ENCODE measurements at regions not wholly inside any gene's neighbourhood (a gene's known extent, or its start where the extent isn't known, plus 50 kb on each side); places are given as distances from the start of the nearest gene placed in this dataset.
A peak's percentile ranks its signal among the peaks of the same experiment; 100 is the strongest.

GRCh38 chrX:121160987-121161386 lies 113.6 kb downstream of the GLUD2 start:
- H3K9ac ChIP-seq (ENCODE audit: control insufficient read depth, insufficient read depth, low read length): peak overlapping the region; percentile 7; the same call in 1 of the 2 replicates
- intact Hi-C loops (cut with micrococcal nuclease; ENCODE audit: unreplicated experiment): no loop called here
- TF ChIP-seq, protein P1, sequence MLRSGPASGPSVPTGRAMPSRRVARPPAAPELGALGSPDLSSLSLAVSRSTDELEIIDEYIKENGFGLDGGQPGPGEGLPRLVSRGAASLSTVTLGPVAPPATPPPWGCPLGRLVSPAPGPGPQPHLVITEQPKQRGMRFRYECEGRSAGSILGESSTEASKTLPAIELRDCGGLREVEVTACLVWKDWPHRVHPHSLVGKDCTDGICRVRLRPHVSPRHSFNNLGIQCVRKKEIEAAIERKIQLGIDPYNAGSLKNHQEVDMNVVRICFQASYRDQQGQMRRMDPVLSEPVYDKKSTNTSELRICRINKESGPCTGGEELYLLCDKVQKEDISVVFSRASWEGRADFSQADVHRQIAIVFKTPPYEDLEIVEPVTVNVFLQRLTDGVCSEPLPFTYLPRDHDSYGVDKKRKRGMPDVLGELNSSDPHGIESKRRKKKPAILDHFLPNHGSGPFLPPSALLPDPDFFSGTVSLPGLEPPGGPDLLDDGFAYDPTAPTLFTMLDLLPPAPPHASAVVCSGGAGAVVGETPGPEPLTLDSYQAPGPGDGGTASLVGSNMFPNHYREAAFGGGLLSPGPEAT (IDR thresholded peaks at IDR 0.05; ENCODE audit: low read depth): 0 out of 2 replicates have a peak, but pooled peaks have one; percentile 26
- no peak for TF ChIP-seq BACH1 (IDR thresholded peaks at IDR 0.05; ENCODE audit: borderline replicate concordance)
- TF ChIP-seq, protein P2, sequence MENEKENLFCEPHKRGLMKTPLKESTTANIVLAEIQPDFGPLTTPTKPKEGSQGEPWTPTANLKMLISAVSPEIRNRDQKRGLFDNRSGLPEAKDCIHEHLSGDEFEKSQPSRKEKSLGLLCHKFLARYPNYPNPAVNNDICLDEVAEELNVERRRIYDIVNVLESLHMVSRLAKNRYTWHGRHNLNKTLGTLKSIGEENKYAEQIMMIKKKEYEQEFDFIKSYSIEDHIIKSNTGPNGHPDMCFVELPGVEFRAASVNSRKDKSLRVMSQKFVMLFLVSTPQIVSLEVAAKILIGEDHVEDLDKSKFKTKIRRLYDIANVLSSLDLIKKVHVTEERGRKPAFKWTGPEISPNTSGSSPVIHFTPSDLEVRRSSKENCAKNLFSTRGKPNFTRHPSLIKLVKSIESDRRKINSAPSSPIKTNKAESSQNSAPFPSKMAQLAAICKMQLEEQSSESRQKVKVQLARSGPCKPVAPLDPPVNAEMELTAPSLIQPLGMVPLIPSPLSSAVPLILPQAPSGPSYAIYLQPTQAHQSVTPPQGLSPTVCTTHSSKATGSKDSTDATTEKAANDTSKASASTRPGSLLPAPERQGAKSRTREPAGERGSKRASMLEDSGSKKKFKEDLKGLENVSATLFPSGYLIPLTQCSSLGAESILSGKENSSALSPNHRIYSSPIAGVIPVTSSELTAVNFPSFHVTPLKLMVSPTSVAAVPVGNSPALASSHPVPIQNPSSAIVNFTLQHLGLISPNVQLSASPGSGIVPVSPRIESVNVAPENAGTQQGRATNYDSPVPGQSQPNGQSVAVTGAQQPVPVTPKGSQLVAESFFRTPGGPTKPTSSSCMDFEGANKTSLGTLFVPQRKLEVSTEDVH (IDR thresholded peaks at IDR 0.05; ENCODE audit: low read depth, partially characterized antibody): no peak
- TF ChIP-seq, protein P3, sequence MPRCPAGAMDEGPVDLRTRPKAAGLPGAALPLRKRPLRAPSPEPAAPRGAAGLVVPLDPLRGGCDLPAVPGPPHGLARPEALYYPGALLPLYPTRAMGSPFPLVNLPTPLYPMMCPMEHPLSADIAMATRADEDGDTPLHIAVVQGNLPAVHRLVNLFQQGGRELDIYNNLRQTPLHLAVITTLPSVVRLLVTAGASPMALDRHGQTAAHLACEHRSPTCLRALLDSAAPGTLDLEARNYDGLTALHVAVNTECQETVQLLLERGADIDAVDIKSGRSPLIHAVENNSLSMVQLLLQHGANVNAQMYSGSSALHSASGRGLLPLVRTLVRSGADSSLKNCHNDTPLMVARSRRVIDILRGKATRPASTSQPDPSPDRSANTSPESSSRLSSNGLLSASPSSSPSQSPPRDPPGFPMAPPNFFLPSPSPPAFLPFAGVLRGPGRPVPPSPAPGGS (IDR thresholded peaks at IDR 0.05; ENCODE audit: borderline replicate concordance, insufficient read depth, low read depth, low read length, poor library complexity, severe bottlenecking): no peak
- TF ChIP-seq RCOR1 (conservative IDR thresholded peaks at IDR 0.05; ENCODE audit: low read depth, low read length): no peak
- TF ChIP-seq, protein P4, sequence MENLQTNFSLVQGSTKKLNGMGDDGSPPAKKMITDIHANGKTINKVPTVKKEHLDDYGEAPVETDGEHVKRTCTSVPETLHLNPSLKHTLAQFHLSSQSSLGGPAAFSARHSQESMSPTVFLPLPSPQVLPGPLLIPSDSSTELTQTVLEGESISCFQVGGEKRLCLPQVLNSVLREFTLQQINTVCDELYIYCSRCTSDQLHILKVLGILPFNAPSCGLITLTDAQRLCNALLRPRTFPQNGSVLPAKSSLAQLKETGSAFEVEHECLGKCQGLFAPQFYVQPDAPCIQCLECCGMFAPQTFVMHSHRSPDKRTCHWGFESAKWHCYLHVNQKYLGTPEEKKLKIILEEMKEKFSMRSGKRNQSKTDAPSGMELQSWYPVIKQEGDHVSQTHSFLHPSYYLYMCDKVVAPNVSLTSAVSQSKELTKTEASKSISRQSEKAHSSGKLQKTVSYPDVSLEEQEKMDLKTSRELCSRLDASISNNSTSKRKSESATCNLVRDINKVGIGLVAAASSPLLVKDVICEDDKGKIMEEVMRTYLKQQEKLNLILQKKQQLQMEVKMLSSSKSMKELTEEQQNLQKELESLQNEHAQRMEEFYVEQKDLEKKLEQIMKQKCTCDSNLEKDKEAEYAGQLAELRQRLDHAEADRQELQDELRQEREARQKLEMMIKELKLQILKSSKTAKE (IDR thresholded peaks at IDR 0.05; ENCODE audit: low read depth, poor library complexity, severe bottlenecking): no peak
- TF ChIP-seq ATF7 (IDR thresholded peaks at IDR 0.05; ENCODE audit: low read depth): peak; percentile 92
- TF ChIP-seq FOXK2 (IDR thresholded peaks at IDR 0.05): no peak
- TF ChIP-seq, protein P5, sequence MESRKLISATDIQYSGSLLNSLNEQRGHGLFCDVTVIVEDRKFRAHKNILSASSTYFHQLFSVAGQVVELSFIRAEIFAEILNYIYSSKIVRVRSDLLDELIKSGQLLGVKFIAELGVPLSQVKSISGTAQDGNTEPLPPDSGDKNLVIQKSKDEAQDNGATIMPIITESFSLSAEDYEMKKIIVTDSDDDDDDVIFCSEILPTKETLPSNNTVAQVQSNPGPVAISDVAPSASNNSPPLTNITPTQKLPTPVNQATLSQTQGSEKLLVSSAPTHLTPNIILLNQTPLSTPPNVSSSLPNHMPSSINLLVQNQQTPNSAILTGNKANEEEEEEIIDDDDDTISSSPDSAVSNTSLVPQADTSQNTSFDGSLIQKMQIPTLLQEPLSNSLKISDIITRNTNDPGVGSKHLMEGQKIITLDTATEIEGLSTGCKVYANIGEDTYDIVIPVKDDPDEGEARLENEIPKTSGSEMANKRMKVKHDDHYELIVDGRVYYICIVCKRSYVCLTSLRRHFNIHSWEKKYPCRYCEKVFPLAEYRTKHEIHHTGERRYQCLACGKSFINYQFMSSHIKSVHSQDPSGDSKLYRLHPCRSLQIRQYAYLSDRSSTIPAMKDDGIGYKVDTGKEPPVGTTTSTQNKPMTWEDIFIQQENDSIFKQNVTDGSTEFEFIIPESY (IDR thresholded peaks at IDR 0.05): no peak
- no peak for TF ChIP-seq RAD51 (IDR thresholded peaks at IDR 0.05)
- TF ChIP-seq SRF (IDR thresholded peaks at IDR 0.05; ENCODE audit: low read depth in 2 of 2, low read length in 2 of 2): no peak

More at GRCh38 chrX:121160987-121161386, 113.6 kb downstream of the GLUD2 start:
- ChIA-PET RAD21 (ENCODE audit: unreplicated experiment) (interaction anchor here (1.8 kb wide), 1 partner anchor 10 kb away, joined by 6 read pairs; no protein-coding TSS in a partner anchor), SMC1A (ENCODE audit: uncharacterized antibody, unreplicated experiment) (interaction anchor here (1.0 to 2.3 kb wide), 4 partner anchors 10 to 371 kb away, joined by 3 to 10 read pairs (median 6); no protein-coding TSS in a partner anchor), CTCF (no interaction called here), POLR2A (no interaction called here)
- H3K4me3 ChIP-seq: no peak overlapping the region; the same call in 1 of the 2 replicates
- no TSS peak for BruUV-seq (replicated peaks)
- ATAC-seq (peak; percentile 89), DNase-seq (ENCODE audit: low read depth, low spot score) (peak; percentile 31), FAIRE-seq (peak; percentile 78)
- in situ Hi-C loops (cut with MboI): no loop called here
- H3K27ac ChIP-seq (ENCODE audit: control insufficient read depth, insufficient read depth): peak overlapping the region; percentile 59; the same call in 1 of the 2 replicates
- no peaks in the 10 kb centered on the region for H3K79me2 ChIP-seq (ENCODE audit: control insufficient read depth, insufficient read depth, low read length)
- H3K9me3 ChIP-seq (replicated peaks; ENCODE audit: control insufficient read depth, insufficient read depth, low read length): no peaks in the 10 kb centered on the region
- H4K20me1 ChIP-seq (ENCODE audit: control insufficient read depth, insufficient read depth): no peaks in the 10 kb centered on the region
- H3K4me1 ChIP-seq (ENCODE audit: control insufficient read depth, insufficient read depth, low read length): peaks cover 6% of the 10 kb centered on the region
- peak overlapping the region; percentile 43 for H3K4me2 ChIP-seq (ENCODE audit: control insufficient read depth, insufficient read depth)
- no peak overlapping the region; the same call in 1 of the 2 replicates for H2AFZ ChIP-seq (ENCODE audit: control insufficient read depth, low read depth, low read length)
- no peaks in the 10 kb centered on the region for H3K36me3 ChIP-seq (ENCODE audit: control insufficient read depth in 2 of 2, insufficient read depth in 2 of 2, low read length in 1 of 2)
- 18% methylated on average over 4 of the region's 4 CpGs for WGBS (ENCODE audit: insufficient coverage, insufficient replicate concordance, low lambda C conversion rate, missing lambda C conversion rate)
- no peaks in the 10 kb centered on the region for H3K27me3 ChIP-seq (replicated peaks in 1 of 2; ENCODE audit: control insufficient read depth in 2 of 2, insufficient read depth in 2 of 2, low read length in 1 of 2)

Measured in GM12878 (cell line).